ENCODE measurements at regions not wholly inside any gene's neighbourhood (a gene's known extent, or its start where the extent isn't known, plus 50 kb on each side); places are given as distances from the start of the nearest gene placed in this dataset.

DNA sequence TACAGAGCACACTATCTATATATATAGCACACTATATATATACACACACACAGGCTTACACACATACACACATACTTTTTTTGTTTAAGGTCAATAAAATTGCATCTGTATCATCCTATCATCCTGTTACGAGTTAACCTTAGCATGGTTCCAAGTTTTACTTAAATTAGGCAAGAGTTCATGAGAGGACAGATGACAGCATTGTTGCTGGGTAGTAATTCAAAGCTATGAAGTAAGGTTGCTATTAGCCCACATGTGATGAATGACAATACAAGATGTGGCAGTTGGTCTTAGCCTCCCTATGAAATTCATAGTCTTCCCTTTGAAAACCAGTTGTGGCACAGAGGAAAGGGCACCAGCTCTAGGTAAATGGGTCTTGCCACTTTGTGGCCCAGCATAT, 438.1 kb downstream of the ACTL7B start:
- H3K4me3 ChIP-seq (ENCODE audit: low read length, poor library complexity, severe bottlenecking): no peak overlapping the region

DNA sequence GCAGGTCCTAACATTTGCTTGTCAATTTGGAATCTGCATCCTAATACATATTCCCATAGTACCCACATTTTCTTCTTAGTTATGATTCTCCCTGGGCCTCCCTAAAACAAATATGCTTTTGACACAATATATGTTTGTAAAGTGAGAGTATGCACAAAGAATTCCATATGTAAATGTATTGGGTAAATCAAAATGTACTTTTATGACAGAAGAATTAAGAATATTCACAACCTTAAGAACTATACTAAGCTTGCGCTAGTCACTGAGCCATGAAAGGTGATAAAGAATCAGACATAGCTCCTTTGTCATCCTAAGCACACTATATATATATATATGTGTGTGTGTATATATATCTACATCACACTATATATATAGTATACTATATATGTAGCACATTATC, 438.5 kb downstream of the ACTL7B start:
- no peaks in the 10 kb centered on the region for H3K27me3 ChIP-seq (ENCODE audit: insufficient read depth, low read length, poor library complexity, severe bottlenecking)
- no peak overlapping the region for H3K9ac ChIP-seq (ENCODE audit: low read depth, low read length, poor library complexity, severe bottlenecking)
- no peak overlapping the region for H2AFZ ChIP-seq (ENCODE audit: low read length)
- H3K9me3 ChIP-seq (ENCODE audit: insufficient read depth, low read depth, low read length): no peaks in the 10 kb centered on the region
- H3K4me2 ChIP-seq (ENCODE audit: low read depth, low read length, poor library complexity, severe bottlenecking): no peak overlapping the region
- no peaks in the 10 kb centered on the region for H3K4me1 ChIP-seq (ENCODE audit: insufficient read depth, low read length, poor library complexity, severe bottlenecking)
- no peak overlapping the region for H3K4me3 ChIP-seq (ENCODE audit: low read length, poor library complexity, severe bottlenecking)
- TF ChIP-seq EZH2phosphoT487 (IDR thresholded peaks at IDR 0.05; ENCODE audit: borderline replicate concordance): no peak
- TF ChIP-seq, protein P1, sequence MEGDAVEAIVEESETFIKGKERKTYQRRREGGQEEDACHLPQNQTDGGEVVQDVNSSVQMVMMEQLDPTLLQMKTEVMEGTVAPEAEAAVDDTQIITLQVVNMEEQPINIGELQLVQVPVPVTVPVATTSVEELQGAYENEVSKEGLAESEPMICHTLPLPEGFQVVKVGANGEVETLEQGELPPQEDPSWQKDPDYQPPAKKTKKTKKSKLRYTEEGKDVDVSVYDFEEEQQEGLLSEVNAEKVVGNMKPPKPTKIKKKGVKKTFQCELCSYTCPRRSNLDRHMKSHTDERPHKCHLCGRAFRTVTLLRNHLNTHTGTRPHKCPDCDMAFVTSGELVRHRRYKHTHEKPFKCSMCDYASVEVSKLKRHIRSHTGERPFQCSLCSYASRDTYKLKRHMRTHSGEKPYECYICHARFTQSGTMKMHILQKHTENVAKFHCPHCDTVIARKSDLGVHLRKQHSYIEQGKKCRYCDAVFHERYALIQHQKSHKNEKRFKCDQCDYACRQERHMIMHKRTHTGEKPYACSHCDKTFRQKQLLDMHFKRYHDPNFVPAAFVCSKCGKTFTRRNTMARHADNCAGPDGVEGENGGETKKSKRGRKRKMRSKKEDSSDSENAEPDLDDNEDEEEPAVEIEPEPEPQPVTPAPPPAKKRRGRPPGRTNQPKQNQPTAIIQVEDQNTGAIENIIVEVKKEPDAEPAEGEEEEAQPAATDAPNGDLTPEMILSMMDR (conservative IDR thresholded peaks at IDR 0.05; ENCODE audit: low read length): no peak
- no peaks in the 10 kb centered on the region for H3K79me2 ChIP-seq (ENCODE audit: insufficient read depth, low read length)
- H3F3A ChIP-seq (ENCODE audit: low read depth): no peaks in the 10 kb centered on the region
- no peaks in the 10 kb centered on the region; the same call in 1 of the 2 replicates for H3K9me2 ChIP-seq (replicated peaks; ENCODE audit: low read depth, low read length)
- no peaks in the 10 kb centered on the region for H3K36me3 ChIP-seq (ENCODE audit: insufficient read depth, low read length)
- no peaks in the 10 kb centered on the region for H4K20me1 ChIP-seq (ENCODE audit: insufficient read depth, low read length, poor library complexity, severe bottlenecking)

More for the DNA sequence above, 438.1 kb downstream of the ACTL7B start:
- H3F3A ChIP-seq (ENCODE audit: low read depth): no peaks in the 10 kb centered on the region
- no peaks in the 10 kb centered on the region for H3K27me3 ChIP-seq (ENCODE audit: insufficient read depth, low read length, poor library complexity, severe bottlenecking)
- no peaks in the 10 kb centered on the region for H3K4me1 ChIP-seq (ENCODE audit: insufficient read depth, low read length, poor library complexity, severe bottlenecking)
- no peaks in the 10 kb centered on the region; the same call in 1 of the 2 replicates for H3K9me2 ChIP-seq (replicated peaks; ENCODE audit: low read depth, low read length)
- H3K4me2 ChIP-seq (ENCODE audit: low read depth, low read length, poor library complexity, severe bottlenecking): no peak overlapping the region
- H4K20me1 ChIP-seq (ENCODE audit: insufficient read depth, low read length, poor library complexity, severe bottlenecking): no peaks in the 10 kb centered on the region
- no peak for TF ChIP-seq EZH2phosphoT487 (IDR thresholded peaks at IDR 0.05; ENCODE audit: borderline replicate concordance)
- TF ChIP-seq, protein P1 (conservative IDR thresholded peaks at IDR 0.05; ENCODE audit: low read length): no peak
- H3K9me3 ChIP-seq (ENCODE audit: insufficient read depth, low read depth, low read length): no peaks in the 10 kb centered on the region
- no peak overlapping the region for H2AFZ ChIP-seq (ENCODE audit: low read length)
- H3K36me3 ChIP-seq (ENCODE audit: insufficient read depth, low read length): no peaks in the 10 kb centered on the region
- H3K9ac ChIP-seq (ENCODE audit: low read depth, low read length, poor library complexity, severe bottlenecking): no peak overlapping the region
- no peaks in the 10 kb centered on the region for H3K79me2 ChIP-seq (ENCODE audit: insufficient read depth, low read length)

DNA sequence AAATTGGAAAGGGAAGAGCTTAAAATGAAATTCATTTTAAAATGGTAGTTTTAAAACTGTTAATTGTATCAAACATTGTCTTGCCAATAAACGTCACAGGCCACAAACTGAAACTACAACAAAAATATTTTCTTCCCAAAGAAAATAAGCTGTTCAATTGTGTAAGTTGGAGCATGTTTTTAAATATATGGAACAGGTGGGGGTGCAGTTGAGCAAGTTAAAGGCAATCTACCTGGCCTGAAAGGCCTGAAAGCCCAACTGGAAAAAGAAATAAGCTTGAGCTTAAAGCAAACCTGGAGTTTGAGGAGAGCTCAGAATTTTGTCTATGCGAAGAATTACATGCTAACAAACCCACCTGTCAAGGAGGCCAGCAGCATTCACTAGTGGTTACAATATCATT, 439.5 kb downstream of the ACTL7B start:
- Histone ChIP-seq H3K4me2 (ENCODE audit: low read depth, low read length, poor library complexity, severe bottlenecking) (no peak overlapping the region), H4K20me1 (ENCODE audit: insufficient read depth, low read length, poor library complexity, severe bottlenecking) (no peaks in the 10 kb centered on the region), H3F3A (ENCODE audit: low read depth) (no peaks in the 10 kb centered on the region), H3K9ac (ENCODE audit: low read depth, low read length, poor library complexity, severe bottlenecking) (no peak overlapping the region), H3K4me3 (ENCODE audit: low read length, poor library complexity, severe bottlenecking) (no peak overlapping the region), H3K27me3 (ENCODE audit: insufficient read depth, low read length, poor library complexity, severe bottlenecking) (no peaks in the 10 kb centered on the region), H3K79me2 (ENCODE audit: insufficient read depth, low read length) (no peaks in the 10 kb centered on the region), H3K9me2 (replicated peaks; ENCODE audit: low read depth, low read length) (no peaks in the 10 kb centered on the region; the same call in 1 of the 2 replicates), H3K9me3 (ENCODE audit: insufficient read depth, low read depth, low read length) (no peaks in the 10 kb centered on the region), H3K4me1 (ENCODE audit: insufficient read depth, low read length, poor library complexity, severe bottlenecking) (no peaks in the 10 kb centered on the region), H2AFZ (ENCODE audit: low read length) (no peak overlapping the region), H3K36me3 (ENCODE audit: insufficient read depth, low read length) (no peaks in the 10 kb centered on the region)
- TF ChIP-seq, protein P1 (conservative IDR thresholded peaks at IDR 0.05; ENCODE audit: low read length): no peak
- TF ChIP-seq EZH2phosphoT487 (IDR thresholded peaks at IDR 0.05; ENCODE audit: borderline replicate concordance): no peak

All from Loucy (cell line).